ENCODE measurements at regions not wholly inside any gene's neighbourhood (a gene's known extent, or its start where the extent isn't known, plus 50 kb on each side); places are given as distances from the start of the nearest gene placed in this dataset.

DNA sequence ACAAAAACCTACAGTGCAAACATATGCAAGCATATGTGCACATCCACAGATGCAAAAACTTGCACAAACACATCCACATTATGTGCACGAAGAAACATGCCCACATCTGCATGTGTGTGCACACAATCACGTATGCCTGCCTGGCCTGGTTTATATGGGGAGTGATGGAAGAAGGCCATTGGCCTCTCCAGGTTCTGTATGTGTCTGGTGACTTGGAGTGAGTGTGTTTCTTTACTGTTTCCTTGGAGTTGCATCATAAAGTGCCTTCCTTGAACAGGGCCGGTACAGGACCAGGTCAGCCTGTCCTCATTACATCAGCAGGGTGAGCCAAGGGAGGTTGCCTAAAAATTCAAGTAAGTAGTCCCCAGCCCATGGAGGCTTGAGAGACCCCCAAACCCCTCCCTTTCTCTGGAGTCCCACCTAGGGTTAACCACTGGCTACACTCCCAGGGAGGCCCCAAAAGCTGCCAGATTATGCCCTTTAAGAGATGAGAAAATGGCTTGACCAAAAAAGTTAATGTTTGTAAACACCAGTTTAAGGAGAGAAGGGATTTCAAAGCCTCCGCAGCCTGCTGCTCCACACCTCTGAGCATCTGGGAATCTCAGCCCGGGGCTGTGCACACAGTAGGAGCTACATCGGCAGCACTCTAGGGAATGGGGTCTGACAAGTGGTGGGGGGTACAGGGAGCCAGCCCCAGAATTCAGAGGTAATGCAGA is 140.8 kb downstream of the VEGFA start (continued):
- TF ChIP-seq, protein P1, sequence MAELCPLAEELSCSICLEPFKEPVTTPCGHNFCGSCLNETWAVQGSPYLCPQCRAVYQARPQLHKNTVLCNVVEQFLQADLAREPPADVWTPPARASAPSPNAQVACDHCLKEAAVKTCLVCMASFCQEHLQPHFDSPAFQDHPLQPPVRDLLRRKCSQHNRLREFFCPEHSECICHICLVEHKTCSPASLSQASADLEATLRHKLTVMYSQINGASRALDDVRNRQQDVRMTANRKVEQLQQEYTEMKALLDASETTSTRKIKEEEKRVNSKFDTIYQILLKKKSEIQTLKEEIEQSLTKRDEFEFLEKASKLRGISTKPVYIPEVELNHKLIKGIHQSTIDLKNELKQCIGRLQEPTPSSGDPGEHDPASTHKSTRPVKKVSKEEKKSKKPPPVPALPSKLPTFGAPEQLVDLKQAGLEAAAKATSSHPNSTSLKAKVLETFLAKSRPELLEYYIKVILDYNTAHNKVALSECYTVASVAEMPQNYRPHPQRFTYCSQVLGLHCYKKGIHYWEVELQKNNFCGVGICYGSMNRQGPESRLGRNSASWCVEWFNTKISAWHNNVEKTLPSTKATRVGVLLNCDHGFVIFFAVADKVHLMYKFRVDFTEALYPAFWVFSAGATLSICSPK (IDR thresholded peaks at IDR 0.05; ENCODE audit: borderline replicate concordance): no peak
- no peak for TF ChIP-seq IFI16 (CRISPR knock-in tag; IDR thresholded peaks at IDR 0.05)
- TF ChIP-seq ZNF263 (CRISPR knock-in tag; IDR thresholded peaks at IDR 0.05; ENCODE audit: borderline replicate concordance): no peak
- TF ChIP-seq KLF16 (IDR thresholded peaks at IDR 0.05): no peak
- TF ChIP-seq TBL1XR1 (IDR thresholded peaks at IDR 0.05; ENCODE audit: low read length in 2 of 2): peak in 1 of 2 experiments; percentile 44; a peak in 2 of 4 replicates
- no peak for TF ChIP-seq CREB1 (IDR thresholded peaks at IDR 0.05)
- TF ChIP-seq CREB1 (CRISPR knock-in tag; IDR thresholded peaks at IDR 0.05): no peak
- TF ChIP-seq RHOXF2B (CRISPR knock-in tag; conservative IDR thresholded peaks at IDR 0.05): peak; percentile 65; the same call in 1 of the 2 replicates
- no peak for TF ChIP-seq XRCC5 (IDR thresholded peaks at IDR 0.05; ENCODE audit: low read depth, low read length)
- 0 out of 2 replicates have a peak, but pooled peaks have one; percentile 25 for TF ChIP-seq SP1 (CRISPR knock-in tag; IDR thresholded peaks at IDR 0.05)
- 0 out of 2 replicates have a peak, but pooled peaks have one; percentile 28 for TF ChIP-seq ADNP (tag; IDR thresholded peaks at IDR 0.05)
- TF ChIP-seq, protein P2, sequence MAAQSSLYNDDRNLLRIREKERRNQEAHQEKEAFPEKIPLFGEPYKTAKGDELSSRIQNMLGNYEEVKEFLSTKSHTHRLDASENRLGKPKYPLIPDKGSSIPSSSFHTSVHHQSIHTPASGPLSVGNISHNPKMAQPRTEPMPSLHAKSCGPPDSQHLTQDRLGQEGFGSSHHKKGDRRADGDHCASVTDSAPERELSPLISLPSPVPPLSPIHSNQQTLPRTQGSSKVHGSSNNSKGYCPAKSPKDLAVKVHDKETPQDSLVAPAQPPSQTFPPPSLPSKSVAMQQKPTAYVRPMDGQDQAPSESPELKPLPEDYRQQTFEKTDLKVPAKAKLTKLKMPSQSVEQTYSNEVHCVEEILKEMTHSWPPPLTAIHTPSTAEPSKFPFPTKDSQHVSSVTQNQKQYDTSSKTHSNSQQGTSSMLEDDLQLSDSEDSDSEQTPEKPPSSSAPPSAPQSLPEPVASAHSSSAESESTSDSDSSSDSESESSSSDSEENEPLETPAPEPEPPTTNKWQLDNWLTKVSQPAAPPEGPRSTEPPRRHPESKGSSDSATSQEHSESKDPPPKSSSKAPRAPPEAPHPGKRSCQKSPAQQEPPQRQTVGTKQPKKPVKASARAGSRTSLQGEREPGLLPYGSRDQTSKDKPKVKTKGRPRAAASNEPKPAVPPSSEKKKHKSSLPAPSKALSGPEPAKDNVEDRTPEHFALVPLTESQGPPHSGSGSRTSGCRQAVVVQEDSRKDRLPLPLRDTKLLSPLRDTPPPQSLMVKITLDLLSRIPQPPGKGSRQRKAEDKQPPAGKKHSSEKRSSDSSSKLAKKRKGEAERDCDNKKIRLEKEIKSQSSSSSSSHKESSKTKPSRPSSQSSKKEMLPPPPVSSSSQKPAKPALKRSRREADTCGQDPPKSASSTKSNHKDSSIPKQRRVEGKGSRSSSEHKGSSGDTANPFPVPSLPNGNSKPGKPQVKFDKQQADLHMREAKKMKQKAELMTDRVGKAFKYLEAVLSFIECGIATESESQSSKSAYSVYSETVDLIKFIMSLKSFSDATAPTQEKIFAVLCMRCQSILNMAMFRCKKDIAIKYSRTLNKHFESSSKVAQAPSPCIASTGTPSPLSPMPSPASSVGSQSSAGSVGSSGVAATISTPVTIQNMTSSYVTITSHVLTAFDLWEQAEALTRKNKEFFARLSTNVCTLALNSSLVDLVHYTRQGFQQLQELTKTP (IDR thresholded peaks at IDR 0.05; ENCODE audit: low read depth in 1 of 2, partially characterized antibody in 2 of 2): peak; percentile 91 to 99
- TF ChIP-seq GTF2F1 (IDR thresholded peaks at IDR 0.05; ENCODE audit: low read depth, low read length): no peak
- peak; percentile 99 for TF ChIP-seq NFRKB (IDR thresholded peaks at IDR 0.05; ENCODE audit: low read depth)
- no peak for TF ChIP-seq ASH1L (IDR thresholded peaks at IDR 0.05; ENCODE audit: borderline replicate concordance, low read depth, partially characterized antibody)
- no peak for TF ChIP-seq ZFPM2 (CRISPR knock-in tag; IDR thresholded peaks at IDR 0.05)
- TF ChIP-seq, protein P3, sequence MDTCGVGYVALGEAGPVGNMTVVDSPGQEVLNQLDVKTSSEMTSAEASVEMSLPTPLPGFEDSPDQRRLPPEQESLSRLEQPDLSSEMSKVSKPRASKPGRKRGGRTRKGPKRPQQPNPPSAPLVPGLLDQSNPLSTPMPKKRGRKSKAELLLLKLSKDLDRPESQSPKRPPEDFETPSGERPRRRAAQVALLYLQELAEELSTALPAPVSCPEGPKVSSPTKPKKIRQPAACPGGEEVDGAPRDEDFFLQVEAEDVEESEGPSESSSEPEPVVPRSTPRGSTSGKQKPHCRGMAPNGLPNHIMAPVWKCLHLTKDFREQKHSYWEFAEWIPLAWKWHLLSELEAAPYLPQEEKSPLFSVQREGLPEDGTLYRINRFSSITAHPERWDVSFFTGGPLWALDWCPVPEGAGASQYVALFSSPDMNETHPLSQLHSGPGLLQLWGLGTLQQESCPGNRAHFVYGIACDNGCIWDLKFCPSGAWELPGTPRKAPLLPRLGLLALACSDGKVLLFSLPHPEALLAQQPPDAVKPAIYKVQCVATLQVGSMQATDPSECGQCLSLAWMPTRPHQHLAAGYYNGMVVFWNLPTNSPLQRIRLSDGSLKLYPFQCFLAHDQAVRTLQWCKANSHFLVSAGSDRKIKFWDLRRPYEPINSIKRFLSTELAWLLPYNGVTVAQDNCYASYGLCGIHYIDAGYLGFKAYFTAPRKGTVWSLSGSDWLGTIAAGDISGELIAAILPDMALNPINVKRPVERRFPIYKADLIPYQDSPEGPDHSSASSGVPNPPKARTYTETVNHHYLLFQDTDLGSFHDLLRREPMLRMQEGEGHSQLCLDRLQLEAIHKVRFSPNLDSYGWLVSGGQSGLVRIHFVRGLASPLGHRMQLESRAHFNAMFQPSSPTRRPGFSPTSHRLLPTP (IDR thresholded peaks at IDR 0.05; ENCODE audit: borderline replicate concordance, extremely low read depth, insufficient read length): no peak
- TF ChIP-seq ZNF699 (CRISPR knock-in tag; IDR thresholded peaks at IDR 0.05; ENCODE audit: insufficient replicate concordance): no peak
- no peak for TF ChIP-seq PCBP2 (IDR thresholded peaks at IDR 0.05; ENCODE audit: low read depth, low read length, poor library complexity, severe bottlenecking)
- no peak for TF ChIP-seq NR2C1 (IDR thresholded peaks at IDR 0.05)
- TF ChIP-seq NR2C1 (tag; IDR thresholded peaks at IDR 0.05): peak; percentile 77

Data from K562 (cell line).